ENCODE measurements at regions not wholly inside any gene's neighbourhood (a gene's known extent, or its start where the extent isn't known, plus 50 kb on each side); places are given as distances from the start of the nearest gene placed in this dataset.

DNA sequence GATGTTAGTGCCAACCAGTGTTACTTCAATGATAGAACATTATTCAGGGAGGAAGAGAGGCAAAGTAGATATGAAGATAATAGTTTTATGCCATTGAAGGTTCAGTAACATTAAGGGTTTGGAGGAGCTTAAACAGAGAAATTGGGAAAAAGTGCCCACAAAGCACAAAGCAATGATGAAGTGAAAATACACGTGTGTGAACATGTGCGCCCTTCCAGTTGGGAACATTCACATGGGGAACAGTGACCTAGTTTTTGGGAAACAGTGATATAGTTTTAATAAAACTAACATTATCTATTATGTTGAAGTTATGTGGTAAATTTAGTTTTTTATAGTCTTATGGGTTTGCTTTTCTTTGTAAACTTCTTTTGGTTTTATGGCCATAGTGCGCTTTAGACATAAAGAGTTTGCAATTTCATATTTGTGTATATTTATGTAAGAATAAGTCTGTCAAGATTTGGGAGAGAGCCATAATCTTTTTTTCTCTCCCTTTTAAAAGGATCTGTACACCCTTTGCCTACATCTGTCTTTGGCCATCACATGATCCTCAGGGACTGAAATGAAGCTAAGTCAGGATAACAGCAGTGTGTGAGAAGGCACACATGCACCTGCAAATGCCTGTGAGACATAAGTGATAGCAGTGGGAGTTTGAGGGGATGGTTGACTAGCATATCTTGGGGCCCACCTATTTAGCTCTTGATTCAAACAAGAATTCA is 450.3 kb upstream of the THRB start:
- no peak for DNase-seq

DNA sequence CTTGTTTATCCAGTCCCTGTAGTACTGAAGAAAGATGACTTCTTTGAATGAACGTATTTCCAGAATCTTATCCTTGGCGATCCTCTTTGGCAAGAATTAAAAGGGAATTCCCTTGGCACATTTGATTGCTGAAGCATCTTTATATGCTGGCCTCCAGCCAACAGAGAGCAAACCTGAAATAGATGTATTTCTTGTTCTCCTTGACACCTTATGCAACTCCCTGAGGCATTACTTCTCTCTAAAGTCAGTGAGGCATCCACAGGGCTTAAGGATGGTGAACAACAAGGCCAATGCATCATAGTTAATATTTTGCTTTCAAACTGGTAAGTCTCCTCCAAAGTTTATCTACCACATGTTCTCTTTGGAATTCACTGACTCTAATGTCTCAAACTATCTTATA is 450.9 kb upstream of the THRB start:
- no peak for DNase-seq

DNA sequence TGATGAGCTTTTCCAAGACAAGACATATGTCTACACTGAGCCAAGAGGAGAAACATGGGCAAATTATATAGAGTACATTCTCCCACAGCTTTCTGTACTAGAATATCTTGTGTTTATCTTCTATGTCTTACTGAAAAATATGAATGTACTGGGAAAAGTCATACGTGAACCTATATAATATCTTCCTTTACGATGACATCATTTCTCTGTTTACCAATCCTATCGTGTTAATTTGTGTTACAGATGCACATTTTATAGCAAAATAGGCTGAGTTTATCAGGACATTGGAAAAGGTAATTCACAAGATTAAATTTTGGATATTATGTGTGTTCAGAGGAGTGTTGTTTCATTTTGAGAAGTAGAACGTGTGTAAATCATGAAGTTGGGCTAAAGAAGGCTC is 452.5 kb upstream of the THRB start:
- no peak for DNase-seq

DNA sequence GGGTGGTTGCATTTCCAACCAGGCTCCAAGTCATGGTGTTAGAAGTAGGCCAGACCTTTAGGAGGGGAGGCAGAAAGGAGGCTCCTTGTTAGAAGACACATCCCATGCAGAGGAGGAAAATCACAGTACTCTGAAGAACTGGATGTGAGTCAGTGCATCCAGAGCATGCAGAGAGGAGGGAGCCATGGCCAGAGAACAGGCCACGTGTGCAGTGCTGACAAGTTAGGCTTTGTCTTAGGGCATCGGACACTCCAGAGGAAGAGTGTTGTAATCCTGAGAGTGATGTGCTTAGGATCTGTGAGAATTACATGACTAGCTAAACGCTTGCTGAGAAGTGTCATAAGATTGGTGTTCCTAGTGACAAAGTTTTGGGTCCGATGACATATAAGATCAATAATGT is 456.5 kb upstream of the THRB start:
- DNase-seq: no peak

DNA sequence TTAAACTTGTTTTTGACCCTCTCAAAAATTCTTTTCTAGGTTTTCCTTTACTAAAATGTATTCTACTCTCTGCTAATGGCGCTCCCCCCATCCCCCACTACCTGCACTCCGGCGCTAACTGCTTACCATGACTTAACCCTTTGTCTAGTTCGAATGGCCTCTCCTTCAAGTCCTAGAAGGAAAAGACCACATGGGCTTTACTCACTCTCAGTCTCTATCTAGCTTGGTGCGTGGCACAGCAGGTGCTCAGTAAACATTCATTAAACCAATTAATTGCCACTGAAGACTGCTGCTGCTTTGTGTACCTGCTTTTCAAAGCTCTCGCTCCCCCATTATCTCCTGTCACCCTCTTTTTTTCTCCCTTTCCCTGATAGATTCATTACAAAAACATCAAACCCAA is 457.7 kb upstream of the THRB start:
- peak; percentile 35 for DNase-seq

DNA sequence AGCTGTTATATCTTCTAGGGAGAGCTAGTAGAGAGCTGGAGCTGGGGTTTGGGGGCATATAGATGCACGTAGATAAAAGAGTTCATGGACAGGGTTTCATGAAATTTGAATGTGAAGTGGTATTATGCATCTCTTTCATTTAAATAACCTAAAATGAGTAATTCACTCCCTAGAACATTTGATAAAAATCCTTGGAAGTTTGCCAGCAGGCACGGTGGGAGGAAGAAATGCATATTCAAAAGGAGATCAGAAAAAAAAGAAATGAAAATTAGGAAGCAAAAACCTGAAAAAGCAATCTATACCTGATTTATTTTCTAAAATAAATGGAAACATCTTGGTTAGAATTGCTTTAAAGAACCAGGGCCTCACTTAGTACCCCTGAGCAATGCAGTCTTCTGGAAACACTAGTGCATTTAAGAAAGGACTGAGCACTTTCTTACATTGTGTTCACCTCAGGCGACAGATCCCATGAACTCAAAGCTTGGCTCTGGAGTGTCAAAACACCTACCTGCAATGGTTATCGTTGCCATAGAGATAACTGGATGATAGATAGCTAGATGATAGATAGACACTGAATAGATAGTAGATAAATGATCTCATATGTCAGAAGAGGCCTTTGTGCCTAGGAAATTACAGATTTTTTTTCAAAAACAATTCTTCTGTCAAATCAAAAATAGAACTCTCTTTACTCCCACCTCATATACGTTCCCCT is 458.6 kb upstream of the THRB start:
- no peak for DNase-seq

DNA sequence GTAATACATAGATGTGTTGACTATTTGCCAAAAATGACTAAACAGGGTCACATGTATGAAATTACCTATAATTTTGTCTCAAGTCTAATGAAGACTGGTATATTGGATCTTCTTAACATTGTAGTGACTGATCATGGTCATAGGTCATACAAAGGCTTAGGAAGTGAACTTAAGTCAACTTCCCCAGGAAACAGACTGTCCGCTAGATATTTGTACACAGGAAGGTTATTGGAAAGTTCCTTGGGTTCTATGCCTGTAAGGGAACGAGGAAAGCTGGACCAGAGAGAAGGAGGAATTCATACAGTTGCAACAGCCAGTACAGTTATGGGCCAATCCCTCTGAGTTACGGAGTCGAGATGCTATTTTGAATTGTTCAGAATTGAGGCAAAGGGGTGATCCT is 462.0 kb upstream of the THRB start:
- no peak for DNase-seq

DNA sequence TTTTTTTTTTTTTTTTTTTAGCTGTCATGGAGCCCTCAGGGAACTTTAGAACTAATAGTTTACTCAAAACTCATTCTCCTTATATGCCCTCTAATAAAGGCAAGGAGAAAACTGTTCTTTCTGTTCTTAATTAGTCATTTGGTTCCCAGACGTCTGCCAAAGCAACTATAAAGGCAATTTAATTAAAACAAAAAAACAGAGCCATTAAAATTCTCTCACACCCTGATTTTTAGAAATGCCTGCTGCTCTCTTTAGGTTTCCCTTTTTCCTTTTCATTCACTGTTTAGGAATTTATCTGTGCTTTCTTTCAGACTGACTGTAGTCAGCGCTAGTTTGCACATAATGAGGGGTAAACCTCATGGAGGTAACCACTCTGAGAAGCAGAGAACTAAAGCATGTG is 463.6 kb upstream of the THRB start:
- DNase-seq: no peak

DNA sequence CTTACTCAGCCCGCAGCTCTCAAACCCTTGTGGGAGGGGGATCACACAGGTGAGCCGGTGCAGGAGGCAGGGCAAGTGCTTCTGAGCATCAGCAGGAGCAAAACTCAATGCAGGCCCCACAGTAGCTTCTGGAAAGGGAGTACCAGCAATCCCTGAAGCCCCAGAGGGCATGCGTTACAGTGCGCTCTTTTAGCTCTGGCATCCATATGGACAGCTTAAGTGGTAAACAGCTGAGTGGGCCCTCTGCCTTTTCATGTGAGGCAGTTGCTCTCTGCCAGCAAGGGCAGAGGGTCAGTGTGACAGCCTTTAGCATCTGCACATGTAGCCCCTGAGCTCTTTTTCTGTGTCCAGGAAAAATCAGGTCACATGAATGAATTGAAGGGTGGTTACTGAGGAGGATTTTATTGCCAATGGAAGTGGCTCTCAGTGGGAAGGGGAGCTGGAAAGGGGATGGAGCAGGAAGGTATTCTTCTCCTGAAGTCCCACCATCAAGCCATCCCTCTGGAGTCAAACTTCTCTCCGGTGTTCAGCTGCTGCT is 464.3 kb upstream of the THRB start:
- DNase-seq: no peak

DNA sequence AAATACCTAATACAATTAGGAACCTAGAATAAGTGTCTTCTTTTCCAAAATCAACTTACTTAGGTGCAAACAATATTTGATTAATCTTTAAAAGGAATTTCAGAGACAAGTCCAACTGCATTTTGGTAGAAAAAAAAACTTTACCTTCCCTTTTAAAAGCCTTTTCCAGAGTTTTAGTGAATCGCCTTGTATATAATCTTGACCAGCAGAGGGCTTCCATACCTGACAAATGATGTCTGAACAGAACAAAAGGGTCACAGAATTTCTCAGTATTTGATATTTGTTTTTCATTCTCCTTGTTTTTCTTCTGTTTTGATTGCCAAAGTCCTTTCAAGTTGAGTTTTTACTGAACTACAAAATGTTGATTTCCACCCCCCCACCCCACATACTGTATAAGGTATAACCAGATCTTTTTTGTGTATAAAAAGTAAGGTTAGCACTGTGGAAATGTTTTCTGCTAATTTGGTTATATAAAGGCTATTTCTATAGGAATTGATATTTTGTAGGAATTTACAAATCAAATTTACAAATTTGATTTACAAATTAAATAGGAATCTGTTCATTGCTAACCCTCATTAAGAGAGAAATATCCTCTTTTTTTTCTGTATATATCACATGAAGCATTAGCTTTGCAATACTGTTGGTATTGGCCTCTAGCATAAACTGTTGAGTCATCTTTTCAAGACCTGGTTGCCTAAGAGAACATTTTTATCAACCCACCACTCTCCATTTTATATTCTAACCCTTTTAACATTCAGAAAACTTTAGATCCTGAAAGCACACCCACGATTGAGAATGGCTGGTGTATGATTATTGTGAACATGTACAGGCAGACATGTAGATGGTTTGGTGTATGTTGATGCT is 464.1 kb upstream of the RARB start:
- DNase-seq: peak; percentile 13

DNA sequence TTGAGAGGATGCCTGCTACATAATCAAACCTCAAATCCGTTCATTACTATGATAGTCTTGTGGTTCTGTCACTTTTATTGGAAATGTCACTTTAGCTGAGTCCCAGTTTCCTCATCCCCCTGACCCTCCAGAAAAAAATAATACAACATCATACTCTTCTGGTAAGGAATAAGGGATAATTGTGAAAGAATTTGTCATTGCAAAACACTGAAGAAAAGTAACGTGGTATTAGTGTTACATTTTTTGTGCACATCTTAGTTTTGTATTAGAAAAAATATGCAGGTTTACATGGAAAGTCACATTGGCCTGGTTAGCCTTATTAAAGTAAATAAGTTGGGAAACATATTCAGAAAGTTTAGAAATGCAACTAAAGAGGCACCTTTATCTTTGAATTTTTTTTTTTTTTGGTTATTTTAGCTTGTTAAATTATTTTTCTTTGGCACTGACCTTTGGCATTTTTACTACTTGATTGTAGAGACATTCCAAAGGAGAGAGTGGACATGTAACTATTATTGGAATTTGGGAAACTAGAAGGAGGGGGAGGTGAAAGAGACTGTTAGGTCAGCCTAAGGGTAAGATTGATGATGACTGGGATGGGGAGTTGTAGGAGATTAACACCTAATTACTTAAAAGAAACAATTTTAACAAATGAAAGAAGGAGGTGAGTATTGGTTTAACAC is 462.2 kb upstream of the RARB start:
- no peak for DNase-seq

DNA sequence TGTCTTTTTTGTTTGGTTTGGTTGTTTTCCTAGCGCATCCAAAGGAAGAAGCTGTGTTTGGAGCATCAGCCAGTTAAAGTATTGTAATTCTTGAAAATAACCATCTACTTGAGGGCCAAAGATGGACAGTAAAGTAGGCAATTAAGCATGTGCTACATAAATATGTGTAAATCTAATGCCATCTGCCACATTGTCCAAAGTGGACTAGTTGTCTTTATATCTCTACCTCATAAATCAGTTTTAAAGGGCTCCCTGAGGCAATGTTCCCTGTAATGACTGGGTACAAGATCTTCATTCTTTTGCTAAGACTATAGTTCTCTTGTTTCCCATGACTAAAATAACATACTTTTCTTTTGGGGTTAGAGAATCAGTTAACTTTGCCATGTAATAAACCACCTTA is 460.0 kb upstream of the RARB start:
- no peak for DNase-seq

DNA sequence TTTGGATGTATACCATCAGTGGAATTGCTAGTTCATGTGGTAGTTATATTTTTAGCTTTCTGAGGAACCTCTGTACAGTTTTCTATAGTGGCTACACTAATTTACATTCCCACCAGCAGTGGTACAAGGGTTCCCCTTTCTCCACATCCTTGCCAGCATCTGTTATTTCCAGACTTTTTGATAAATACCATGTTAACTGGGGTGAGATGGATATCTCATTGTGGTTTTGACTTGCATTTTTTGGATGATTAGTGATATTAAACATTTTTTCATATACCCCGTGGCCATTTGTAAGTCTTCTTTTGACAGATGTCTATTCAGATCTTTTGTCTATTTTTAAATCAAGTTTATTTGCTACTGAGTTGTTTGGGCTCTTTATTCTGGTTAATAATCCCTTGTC is 455.6 kb upstream of the RARB start:
- DNase-seq: no peak

DNA sequence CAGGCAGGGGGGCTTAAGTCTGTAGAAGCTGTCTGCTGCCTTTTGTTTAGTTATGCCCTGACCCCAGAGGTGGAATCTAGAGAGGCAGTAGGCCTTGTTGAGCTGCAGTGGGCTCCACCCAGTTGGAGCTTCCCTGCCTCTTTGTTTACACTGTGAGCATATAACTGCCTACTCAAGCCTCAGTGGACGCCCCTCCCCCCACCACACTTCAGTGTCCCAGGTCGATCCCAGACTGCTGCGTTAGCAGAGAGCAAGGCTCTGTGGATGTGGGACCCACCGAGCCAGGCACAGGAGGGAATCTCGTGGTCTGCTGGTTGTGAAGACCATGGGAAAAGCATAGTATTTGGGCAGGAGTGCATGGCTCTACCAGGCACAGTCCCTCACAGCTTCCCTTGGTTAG is 446.8 kb upstream of the RARB start:
- DNase-seq: no peak

DNA sequence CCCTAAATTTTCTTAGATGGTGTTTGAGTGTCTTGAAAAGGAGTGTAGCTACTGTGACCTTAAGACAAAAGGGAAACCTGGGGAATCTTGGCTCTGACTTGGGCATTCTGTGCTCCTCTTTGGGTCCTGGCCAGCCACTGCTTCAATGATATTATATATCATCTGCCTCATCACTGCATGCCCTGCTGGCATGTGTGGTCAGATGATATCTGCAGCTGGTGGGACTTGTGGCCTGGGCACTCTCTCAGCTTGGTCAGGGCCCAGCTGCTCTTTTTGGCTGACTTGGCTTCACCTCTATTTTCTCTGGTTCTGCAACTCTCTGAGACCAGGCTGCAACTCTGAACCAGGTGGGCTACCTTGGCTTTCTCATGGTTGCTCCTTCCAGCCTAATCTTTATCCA is 446.1 kb upstream of the RARB start:
- DNase-seq: no peak

DNA sequence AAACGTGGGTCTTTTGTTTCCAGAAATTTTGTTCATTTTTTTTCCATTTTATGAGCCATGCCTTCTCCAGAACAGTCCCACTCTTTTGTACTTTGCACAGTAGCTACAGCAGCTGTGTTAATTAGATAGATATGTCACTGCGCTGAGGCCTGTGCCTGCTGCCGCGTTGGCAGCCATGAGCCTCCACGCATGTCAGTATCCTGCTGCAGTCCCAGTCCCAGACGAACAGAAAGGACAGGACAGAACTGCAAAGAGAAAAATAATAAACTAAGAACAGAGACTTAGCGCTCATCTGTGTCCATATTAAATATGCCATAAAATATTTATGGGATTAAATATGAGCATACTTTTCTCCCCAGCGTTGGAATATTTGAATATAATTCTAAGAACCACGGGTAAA is 442.4 kb upstream of the RARB start:
- no peak for DNase-seq

DNA sequence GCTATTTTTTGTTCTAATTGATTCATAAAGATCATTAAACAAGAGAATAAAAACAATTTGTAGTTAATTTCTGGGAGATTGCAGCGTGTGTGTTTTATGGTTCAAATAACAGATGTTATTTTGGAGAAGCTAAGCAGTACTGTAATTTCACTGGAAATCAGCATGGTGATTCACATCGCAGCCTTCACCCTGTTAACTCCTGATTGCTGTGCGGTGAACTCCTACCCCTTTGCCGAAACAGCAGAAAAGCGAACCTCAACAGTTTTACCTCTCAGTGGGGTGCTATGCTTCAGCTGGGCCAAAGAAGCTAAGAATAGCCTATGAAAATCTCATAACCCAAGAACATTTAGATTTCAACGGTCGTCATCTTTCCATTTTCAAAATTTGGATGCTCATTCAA is 441.5 kb upstream of the RARB start:
- DNase-seq: no peak

DNA sequence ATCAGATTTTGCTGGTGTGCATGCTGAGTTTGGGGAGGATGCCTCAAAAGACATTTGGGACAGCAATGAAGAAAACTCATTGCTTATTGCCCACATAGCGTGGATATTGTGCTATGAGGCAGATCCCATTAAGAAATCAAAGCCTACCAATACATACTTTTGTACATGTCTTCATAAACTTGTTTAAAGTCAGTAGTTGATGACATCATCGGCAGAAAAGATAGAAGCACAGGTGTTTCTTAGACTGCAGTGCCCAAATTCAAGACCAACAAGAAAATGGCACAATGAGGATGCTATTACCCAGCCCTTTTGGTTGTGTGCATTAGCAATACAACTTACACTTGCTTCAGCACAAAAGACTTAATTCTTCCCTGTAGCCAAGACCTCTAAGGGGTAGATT is 428.7 kb upstream of the RARB start:
- no peak for DNase-seq

DNA sequence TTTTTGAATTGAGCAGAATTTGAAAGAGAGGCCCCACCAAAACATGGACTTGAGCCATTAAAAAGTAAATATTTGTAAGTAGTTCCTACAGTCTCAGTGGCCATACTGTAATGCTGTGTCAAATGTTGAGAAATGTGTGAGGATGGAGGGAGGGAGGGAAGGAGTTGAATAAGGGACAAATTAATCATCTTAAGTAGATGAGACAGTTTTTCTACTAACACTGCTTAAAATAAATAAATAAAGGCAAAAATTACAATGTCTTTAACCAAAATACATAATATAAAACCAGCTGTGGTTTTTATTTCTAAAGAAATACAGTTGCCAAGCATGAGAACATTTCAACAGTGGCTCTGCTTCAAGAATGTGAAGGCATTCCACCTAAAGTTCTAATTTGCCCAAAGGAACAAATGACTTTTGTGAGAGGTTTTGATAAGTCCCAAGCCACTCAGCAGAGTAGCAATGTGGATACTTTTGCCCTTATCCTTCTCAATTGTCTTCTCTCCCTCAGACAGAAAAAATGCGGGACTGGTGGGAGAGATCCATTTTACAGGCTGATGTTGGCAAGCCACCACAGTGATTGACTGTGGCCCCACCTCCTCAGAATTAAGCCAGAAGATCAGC is 427.0 kb upstream of the RARB start:
- DNase-seq: no peak

DNA sequence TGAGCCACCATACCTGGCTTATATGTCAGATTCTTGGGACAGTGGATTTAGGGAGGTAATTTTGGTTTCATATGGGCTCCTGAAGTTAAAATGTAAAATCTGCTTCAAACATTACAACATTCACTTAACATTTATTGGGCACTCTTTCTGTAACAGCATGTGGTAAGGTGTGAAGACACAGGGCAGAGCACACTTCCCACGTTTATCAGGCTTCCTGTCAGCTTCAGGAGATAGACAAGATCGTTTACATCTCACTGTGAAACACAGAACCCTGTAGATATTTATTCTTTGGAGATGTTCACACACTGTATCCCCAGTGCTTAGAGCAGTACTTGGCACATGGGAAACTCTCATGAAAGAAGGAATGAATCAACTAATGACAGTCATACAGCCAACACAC is 426.0 kb upstream of the RARB start:
- DNase-seq: no peak

DNA sequence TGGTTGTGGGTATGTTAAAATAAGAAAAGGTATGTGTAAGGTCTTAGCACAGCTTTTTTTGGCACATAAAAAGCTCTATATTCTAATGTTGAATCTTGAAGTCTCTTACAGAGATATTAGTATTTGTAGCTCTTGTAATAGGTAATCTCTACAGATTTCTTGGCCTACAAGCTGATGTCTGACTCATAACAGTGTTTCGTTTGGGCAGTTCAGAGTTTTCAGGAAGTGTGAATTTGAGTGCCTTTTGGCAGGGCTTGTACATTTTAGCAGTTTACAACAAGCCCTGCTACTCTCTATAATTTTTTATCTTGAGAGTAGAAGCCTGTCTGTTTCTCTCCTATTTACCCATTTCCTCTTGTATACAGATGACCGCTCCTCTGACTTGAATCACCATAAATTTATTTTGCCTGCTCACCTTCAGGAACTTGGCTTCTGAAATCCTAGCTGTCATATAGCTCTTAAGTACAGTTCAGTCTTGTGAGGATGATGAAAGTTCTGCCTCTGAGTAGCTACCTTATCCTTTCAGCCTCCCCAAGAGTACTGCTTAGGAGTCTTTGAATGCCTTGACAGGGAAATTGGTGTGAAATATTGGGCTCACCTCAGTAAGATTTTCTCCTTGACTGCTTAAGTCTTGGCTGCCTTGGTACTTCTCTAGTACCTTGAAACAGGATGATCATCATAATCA is 419.9 kb upstream of the RARB start:
- DNase-seq: no peak

DNA sequence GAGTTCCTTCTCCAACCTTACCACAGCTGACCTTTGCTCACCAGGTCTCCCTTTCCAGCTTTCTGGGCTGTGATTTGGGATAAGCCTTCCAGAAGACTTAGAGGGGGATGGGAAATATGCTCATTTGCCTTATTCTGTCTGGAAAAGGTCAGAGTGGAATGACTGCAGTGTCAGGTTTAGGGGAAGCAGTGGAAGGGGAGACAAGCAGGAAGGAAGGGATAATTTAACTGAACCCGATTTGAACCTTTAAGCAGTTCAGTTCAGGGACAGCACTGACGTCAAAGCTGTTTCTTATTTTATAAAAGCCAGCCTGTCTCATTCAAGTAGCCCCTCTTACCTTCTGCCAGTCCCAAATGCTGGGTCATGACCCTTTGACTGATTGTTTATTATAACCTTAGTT is 418.4 kb upstream of the RARB start:
- no peak for DNase-seq

Measured in NCI-H774 (cell line).